PFSK-1 (cell line): ENCODE measurements at regions not wholly inside any gene's neighbourhood (a gene's known extent, or its start where the extent isn't known, plus 50 kb on each side); places are given as distances from the start of the nearest gene placed in this dataset.

ENCODE experiments used
- FOXP2 ChIP-seq: optimal IDR thresholded peaks from 2 replicates; pipeline ENCODE3; 2011; ENCODE audit warnings: borderline replicate concordance, control low read depth, inconsistent platforms; ENCODE audit not compliant: insufficient read depth; ENCODE audit errors: extremely low read length, extremely low read depth
- POLR2AphosphoS5 ChIP-seq: IDR thresholded peaks from 2 replicates; pipeline ENCODE4 v1.6.1; 2012; ENCODE audit warnings: low read depth, mild to moderate bottlenecking, control low read depth, low read length, moderate library complexity
- REST ChIP-seq, 2 experiments: IDR thresholded peaks; 2 replicates each; pipeline versions ENCODE4 v1.6.1 to v1.8.0; 2011 to 2012; ENCODE audit warnings: low read depth in 2 of 2, low read length in 2 of 2, control low read depth in 1 of 2, inconsistent platforms in 1 of 2, mild to moderate bottlenecking in 1 of 2, moderate library complexity in 1 of 2; ENCODE audit not compliant: insufficient read depth in 1 of 2
- SIN3A ChIP-seq: IDR thresholded peaks from 2 replicates; pipeline ENCODE4 v1.6.1; 2012; ENCODE audit warnings: mild to moderate bottlenecking, low read length, moderate library complexity, borderline replicate concordance; ENCODE audit not compliant: insufficient read depth
- TAF1 ChIP-seq: IDR thresholded peaks from 2 replicates; pipeline ENCODE4 v1.6.1; 2012; ENCODE audit warnings: low read length, control low read depth, borderline replicate concordance; ENCODE audit not compliant: insufficient read depth

GRCh38 chr4:125681240-125681639 lies 366.5 kb downstream of the FAT4 start:
- TF ChIP-seq TAF1 = no peak
- no peak for TF ChIP-seq REST (IDR thresholded peaks at IDR 0.05; ENCODE audit: insufficient read depth in 1 of 2, low read depth in 2 of 2, low read length in 2 of 2)
- TF ChIP-seq FOXP2 = no peak
- no peak for TF ChIP-seq SIN3A
- no peak for TF ChIP-seq POLR2AphosphoS5

- no peak for TF ChIP-seq REST (IDR thresholded peaks at IDR 0.05; ENCODE audit: insufficient read depth in 1 of 2, low read depth in 2 of 2, low read length in 2 of 2)
- TF ChIP-seq TAF1 = no peak
- no peak for TF ChIP-seq POLR2AphosphoS5
- no peak for TF ChIP-seq SIN3A
- TF ChIP-seq FOXP2 = no peak
Observed at GRCh38 chr4:125682730-125683129, 368.0 kb downstream of the FAT4 start.

GRCh38 chr4:125688841-125689240 lies 374.1 kb downstream of the FAT4 start:
- no peak for TF ChIP-seq POLR2AphosphoS5
- TF ChIP-seq REST (IDR thresholded peaks at IDR 0.05; ENCODE audit: insufficient read depth in 1 of 2, low read depth in 2 of 2, low read length in 2 of 2) = no peak
- no peak for TF ChIP-seq SIN3A
- TF ChIP-seq TAF1 = no peak
- TF ChIP-seq FOXP2 = no peak

- no peak for TF ChIP-seq SIN3A
- TF ChIP-seq REST (IDR thresholded peaks at IDR 0.05; ENCODE audit: insufficient read depth in 1 of 2, low read depth in 2 of 2, low read length in 2 of 2) = no peak
- no peak for TF ChIP-seq POLR2AphosphoS5
- no peak for TF ChIP-seq FOXP2
- TF ChIP-seq TAF1 = no peak
Observed at GRCh38 chr4:125689805-125690204, 375.1 kb downstream of the FAT4 start.

GRCh38 chr4:125693228-125693627 lies 378.5 kb downstream of the FAT4 start:
- TF ChIP-seq SIN3A (no peak), POLR2AphosphoS5 (no peak), TAF1 (no peak), REST (IDR thresholded peaks at IDR 0.05; ENCODE audit: insufficient read depth in 1 of 2, low read depth in 2 of 2, low read length in 2 of 2) (no peak), FOXP2 (no peak)
